GM23338 (cell line): ENCODE measurements at regions not wholly inside any gene's neighbourhood (a gene's known extent, or its start where the extent isn't known, plus 50 kb on each side); places are given as distances from the start of the nearest gene placed in this dataset.

Source experiments
- ATAC-seq: fragments of 200-7000 bp; cut with Tn5 transposase; 3 replicates; pipeline ENCODE4 v1.9.1; 2020
- DNase-seq: peaks from one replicate; pipeline ENCODE4 v3.0.0-alpha.2; 2015; ENCODE audit warnings: low spot score
- H2AFZ ChIP-seq: fragments of 200-600 bp; sonication (generic); 2 replicates; pipeline ENCODE4 v1.8.0; 2016; ENCODE audit warnings: antibody characterized with exemption, mild to moderate bottlenecking, moderate library complexity
- H3F3A ChIP-seq: fragments of 200-600 bp; sonication (generic); replicated peaks from 2 replicates; pipeline ENCODE4 v1.8.0; 2017; ENCODE audit warnings: antibody characterized with exemption, mixed run types, low read depth
- H3K27ac ChIP-seq: fragments of 200-600 bp; sonication (generic); 2 replicates; pipeline ENCODE4 v1.6.1; 2016; ENCODE audit warnings: low read depth
- H3K27me3 ChIP-seq: fragments of 200-600 bp; sonication (generic); 2 replicates; pipeline ENCODE4 v1.8.0; 2016; ENCODE audit warnings: mild to moderate bottlenecking, mixed run types, moderate library complexity; ENCODE audit not compliant: insufficient read depth
- H3K36me3 ChIP-seq: fragments of 200-600 bp; sonication (generic); 2 replicates; pipeline ENCODE4 v1.8.0; 2016; ENCODE audit warnings: mild to moderate bottlenecking; ENCODE audit not compliant: insufficient read depth
- H3K4me1 ChIP-seq: fragments of 200-600 bp; sonication (generic); 2 replicates; pipeline ENCODE4 v1.8.0; 2016; ENCODE audit warnings: mild to moderate bottlenecking, moderate library complexity; ENCODE audit not compliant: insufficient read depth
- H3K4me2 ChIP-seq: fragments of 200-600 bp; sonication (generic); 2 replicates; pipeline ENCODE4 v1.7.1; 2017; ENCODE audit warnings: mixed run types
- H3K4me3 ChIP-seq: fragments of 200-600 bp; sonication (generic); 2 replicates; pipeline ENCODE4 v1.6.1; 2016; ENCODE audit warnings: mixed run types
- H3K79me2 ChIP-seq: fragments of 200-600 bp; sonication (generic); replicated peaks from 2 replicates; pipeline ENCODE4 v1.8.0; 2017; ENCODE audit warnings: mild to moderate bottlenecking; ENCODE audit not compliant: insufficient read depth
- H3K9me2 ChIP-seq: fragments of 200-600 bp; sonication (generic); 2 replicates; pipeline ENCODE4 v1.8.0; 2017; ENCODE audit not compliant: insufficient read depth
- H4K20me1 ChIP-seq: fragments of 200-600 bp; sonication (generic); replicated peaks from 2 replicates; pipeline ENCODE4 v1.8.0; 2017; ENCODE audit warnings: mild to moderate bottlenecking; ENCODE audit not compliant: insufficient read depth
- H3K27ac Mint-ChIP-seq: 2 replicates; pipeline ENCODE4 v1.8.0; 2020; ENCODE audit warnings: inconsistent platforms, mild to moderate bottlenecking, moderate library complexity, mixed read lengths
- H3K27me3 Mint-ChIP-seq: 3 replicates; pipeline ENCODE4 v1.8.0; 2022; ENCODE audit warnings: low read depth, mild to moderate bottlenecking, moderate library complexity, mixed read lengths, inconsistent platforms; ENCODE audit not compliant: insufficient read depth, poor library complexity
- H3K36me3 Mint-ChIP-seq: 3 replicates; pipeline ENCODE4 v1.8.0; 2021; ENCODE audit warnings: low read depth, mild to moderate bottlenecking, inconsistent platforms, moderate library complexity, mixed read lengths
- H3K4me1 Mint-ChIP-seq: 3 replicates; pipeline ENCODE4 v1.8.0; 2020; ENCODE audit warnings: mild to moderate bottlenecking, inconsistent platforms, mixed read lengths
- H3K4me3 Mint-ChIP-seq: 3 replicates; pipeline ENCODE4 v1.8.0; 2021; ENCODE audit warnings: moderate library complexity, mild to moderate bottlenecking, inconsistent platforms, mixed read lengths
- H3K9me3 Mint-ChIP-seq: 3 replicates; pipeline ENCODE4 v1.8.0; 2020; ENCODE audit warnings: moderate library complexity, mild to moderate bottlenecking, inconsistent platforms, mixed read lengths
- EZH2 ChIP-seq: fragments of 200-600 bp; sonication (generic); IDR thresholded peaks from one replicate; pipeline ENCODE4 v1.8.0; 2017; ENCODE audit warnings: antibody characterized with exemption, mild to moderate bottlenecking, low read depth; ENCODE audit not compliant: unreplicated experiment
- EZH2phosphoT487 ChIP-seq: fragments of 200-600 bp; sonication (generic); IDR thresholded peaks from one replicate; pipeline ENCODE4 v1.8.1; 2018; ENCODE audit warnings: antibody characterized with exemption; ENCODE audit not compliant: unreplicated experiment
- JUNB ChIP-seq: IDR thresholded peaks from one replicate; pipeline ENCODE4 v1.6.1; 2016; ENCODE audit warnings: antibody characterized with exemption; ENCODE audit not compliant: unreplicated experiment
- ZNF331 ChIP-seq: fragments of 250-450 bp; sonication (Bioruptor Pico); IDR thresholded peaks from 2 replicates; pipeline ENCODE4 v1.5.0; 2020; ENCODE audit warnings: low read depth, mild to moderate bottlenecking, moderate library complexity
- ZNF462 ChIP-seq: fragments of 250-450 bp; sonication (Bioruptor Pico); IDR thresholded peaks from 2 replicates; pipeline ENCODE4 v1.5.0; 2020; ENCODE audit warnings: mild to moderate bottlenecking, moderate library complexity
- TF ChIP-seq, protein P1 (sequence below), 2 experiments: fragments of 200-600 bp in 1 of 2; sonication (generic) in 1 of 2; conservative IDR thresholded peaks; 2 replicates each; pipeline versions ENCODE4 v1.5.1 to v1.6.1; 2016 to 2017; ENCODE audit warnings: antibody characterized with exemption in 2 of 2, low read depth in 2 of 2, mild to moderate bottlenecking in 2 of 2, moderate library complexity in 1 of 2

GRCh38 chr1:230584660-230585059 is 57.6 kb upstream of the COG2 start:
- no peak overlapping the region for H3K27ac Mint-ChIP-seq

More at GRCh38 chr1:230584660-230585059, 57.6 kb upstream of the COG2 start:
- Histone ChIP-seq H3K27me3 (no peaks in the 10 kb centered on the region), H4K20me1 (no peaks in the 10 kb centered on the region), H3K4me1 (peaks cover 17% of the 10 kb centered on the region), H3K4me2 (no peak overlapping the region), H3K79me2 (no peaks in the 10 kb centered on the region), H3K4me3 (no peak overlapping the region), H3K9me2 (no peaks in the 10 kb centered on the region), H3F3A (no peaks in the 10 kb centered on the region), H2AFZ (no peak overlapping the region), H3K36me3 (no peaks in the 10 kb centered on the region), H3K27ac (no peak overlapping the region)
- TF ChIP-seq, protein P1, sequence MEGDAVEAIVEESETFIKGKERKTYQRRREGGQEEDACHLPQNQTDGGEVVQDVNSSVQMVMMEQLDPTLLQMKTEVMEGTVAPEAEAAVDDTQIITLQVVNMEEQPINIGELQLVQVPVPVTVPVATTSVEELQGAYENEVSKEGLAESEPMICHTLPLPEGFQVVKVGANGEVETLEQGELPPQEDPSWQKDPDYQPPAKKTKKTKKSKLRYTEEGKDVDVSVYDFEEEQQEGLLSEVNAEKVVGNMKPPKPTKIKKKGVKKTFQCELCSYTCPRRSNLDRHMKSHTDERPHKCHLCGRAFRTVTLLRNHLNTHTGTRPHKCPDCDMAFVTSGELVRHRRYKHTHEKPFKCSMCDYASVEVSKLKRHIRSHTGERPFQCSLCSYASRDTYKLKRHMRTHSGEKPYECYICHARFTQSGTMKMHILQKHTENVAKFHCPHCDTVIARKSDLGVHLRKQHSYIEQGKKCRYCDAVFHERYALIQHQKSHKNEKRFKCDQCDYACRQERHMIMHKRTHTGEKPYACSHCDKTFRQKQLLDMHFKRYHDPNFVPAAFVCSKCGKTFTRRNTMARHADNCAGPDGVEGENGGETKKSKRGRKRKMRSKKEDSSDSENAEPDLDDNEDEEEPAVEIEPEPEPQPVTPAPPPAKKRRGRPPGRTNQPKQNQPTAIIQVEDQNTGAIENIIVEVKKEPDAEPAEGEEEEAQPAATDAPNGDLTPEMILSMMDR (conservative IDR thresholded peaks at IDR 0.05; ENCODE audit: low read depth in 2 of 2), result no peak
- TF ChIP-seq EZH2phosphoT487 (no peak), EZH2 (no peak), ZNF331 (no peak), ZNF462 (no peak), JUNB (no peak)
- H3K4me1 Mint-ChIP-seq, result peaks cover 15% of the 10 kb centered on the region; the same call in 2 of the 3 replicates
- DNase-seq (no peak), ATAC-seq (no peak)
- H3K9me3 Mint-ChIP-seq, result peaks cover 10% of the 10 kb centered on the region; the same call in 2 of the 3 replicates
- no peaks in the 10 kb centered on the region for H3K27me3 Mint-ChIP-seq
- H3K4me3 Mint-ChIP-seq, result no peak overlapping the region
- H3K36me3 Mint-ChIP-seq, result peaks cover 5% of the 10 kb centered on the region; the same call in 1 of the 3 replicates
